Activated CD4-positive, alpha-beta T cell treated with anti-CD3 and anti-CD28 coated beads, Interleukin-2, amount 10 ng/mL, durations not matched to agents 24 days and 14 days (primary cell): ENCODE measurements at regions not wholly inside any gene's neighbourhood (a gene's known extent, or its start where the extent isn't known, plus 50 kb on each side); places are given as distances from the start of the nearest gene placed in this dataset.
A peak's percentile ranks its signal among the peaks of the same experiment; 100 is the strongest.

Experiments used
- DNase-seq: peaks from one replicate; pipeline ENCODE4 v3.0.0; 2022
- H3K27ac Mint-ChIP-seq: one replicate; pipeline ENCODE4 v1.8.0; 2022; ENCODE audit warnings: mild to moderate bottlenecking, mixed read lengths
- H3K27me3 Mint-ChIP-seq: one replicate; pipeline ENCODE4 v1.8.0; 2022; ENCODE audit warnings: mixed read lengths
- H3K36me3 Mint-ChIP-seq: one replicate; pipeline ENCODE4 v1.8.0; 2022; ENCODE audit warnings: low read depth, mild to moderate bottlenecking, mixed read lengths
- H3K4me1 Mint-ChIP-seq: one replicate; pipeline ENCODE4 v1.8.0; 2021; ENCODE audit warnings: mixed read lengths
- H3K4me3 Mint-ChIP-seq: one replicate; pipeline ENCODE4 v1.8.0; 2022; ENCODE audit warnings: mild to moderate bottlenecking, moderate library complexity, mixed read lengths
- H3K9me3 Mint-ChIP-seq: one replicate; pipeline ENCODE4 v1.8.0; 2021; ENCODE audit warnings: mixed read lengths
- intact Hi-C: fragments of 100-400 bp; cut with micrococcal nuclease; formaldehyde crosslinking; loops from one replicate; pipeline ENCODE4 v1.15.1; 2023

DNA sequence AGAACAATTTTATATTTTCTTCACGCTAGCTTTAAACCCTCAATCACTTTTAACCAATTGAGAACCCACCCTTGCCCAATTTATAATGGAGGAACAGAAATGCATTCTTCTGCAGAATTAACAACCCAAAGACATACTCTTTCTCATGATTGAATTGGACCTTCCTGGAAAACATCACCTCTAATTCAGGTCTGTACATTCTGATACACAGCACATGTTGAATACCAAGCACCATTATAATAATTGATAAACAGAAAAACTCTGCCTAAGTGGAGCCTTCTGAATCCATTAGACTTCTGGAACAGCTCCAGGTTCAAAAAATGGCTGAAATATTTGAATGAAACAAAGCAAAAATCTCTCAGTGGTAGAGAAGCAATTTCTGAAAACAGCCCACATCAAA is 105.4 kb downstream of the FAM76B start:
- H3K27ac Mint-ChIP-seq: peak overlapping the region; percentile 77
- peaks cover 14% of the 10 kb centered on the region for H3K36me3 Mint-ChIP-seq
- H3K4me1 Mint-ChIP-seq: peaks cover 69% of the 10 kb centered on the region
- peak overlapping the region; percentile 49 for H3K4me3 Mint-ChIP-seq
- intact Hi-C loops: loop anchor here (5.0 kb wide), 1 partner anchor 347 kb away; no protein-coding TSS in a partner anchor
- no peaks in the 10 kb centered on the region for H3K27me3 Mint-ChIP-seq
- DNase-seq: peak; percentile 17
- peaks cover 15% of the 10 kb centered on the region for H3K9me3 Mint-ChIP-seq

DNA sequence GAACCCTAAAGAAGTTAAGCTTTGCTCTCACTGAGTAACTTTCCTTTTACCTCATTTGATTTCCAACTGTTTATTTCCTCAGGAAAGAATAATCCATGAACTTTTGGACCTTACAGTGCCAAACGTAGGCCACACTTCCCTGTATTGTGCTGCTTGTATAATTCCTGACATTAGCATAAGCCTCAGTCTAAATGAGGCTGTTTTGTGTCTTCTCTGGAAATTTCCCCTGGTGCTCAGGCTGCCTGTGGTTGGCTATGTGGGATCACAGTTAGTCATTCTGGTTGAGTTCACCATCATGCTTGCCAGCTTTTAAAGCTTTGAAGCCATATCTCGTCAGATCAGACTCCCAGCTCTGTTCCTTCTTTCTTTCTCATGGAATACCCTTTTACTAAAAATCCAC is 107.0 kb downstream of the FAM76B start:
- Mint-ChIP-seq H3K27ac (peak overlapping the region; percentile 88), H3K36me3 (peaks cover 14% of the 10 kb centered on the region), H3K4me3 (peak overlapping the region; percentile 71), H3K9me3 (peaks cover 19% of the 10 kb centered on the region), H3K27me3 (no peaks in the 10 kb centered on the region), H3K4me1 (peaks cover 78% of the 10 kb centered on the region)
- peak; percentile 75 for DNase-seq
- intact Hi-C loops: loop anchor here (1.0 to 5.0 kb wide), 6 partner anchors 8 to 345 kb away; no protein-coding TSS in a partner anchor

DNA sequence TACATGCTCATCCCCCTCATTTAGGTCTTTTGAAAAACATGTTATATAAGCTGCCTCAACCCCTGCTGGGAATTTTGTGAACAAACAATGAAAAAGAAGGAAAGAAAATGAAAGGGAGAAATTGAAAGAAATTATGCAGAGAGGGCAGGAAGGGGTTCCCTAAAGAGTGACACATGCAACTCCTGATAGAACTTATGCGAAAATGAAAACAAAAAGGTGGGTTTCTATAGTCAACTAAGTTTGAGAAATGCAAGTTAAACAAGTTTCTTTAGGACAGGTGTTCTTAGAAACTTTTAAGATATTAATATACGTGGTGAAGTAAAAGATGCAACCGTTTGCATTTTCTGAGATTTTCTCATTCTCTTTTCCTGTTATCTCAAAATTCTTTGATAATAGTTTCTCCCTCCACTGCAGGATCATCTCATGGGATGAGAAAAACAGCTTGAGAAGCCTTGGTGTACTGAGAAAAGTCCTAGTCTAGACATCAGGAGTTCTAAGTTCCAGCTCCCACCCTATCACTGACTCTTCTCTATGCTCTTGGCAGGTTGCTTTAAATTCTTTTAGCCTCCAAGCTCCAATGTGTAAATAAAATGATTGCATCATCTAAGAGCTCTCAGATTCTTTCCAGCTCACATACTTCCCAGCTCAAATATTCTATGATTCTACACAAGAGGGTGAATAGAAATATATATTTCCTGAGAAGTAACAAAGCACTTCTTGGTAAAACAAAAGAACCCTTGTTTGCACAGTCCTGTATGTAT is 109.2 kb downstream of the FAM76B start:
- peak overlapping the region; percentile 55 for H3K4me3 Mint-ChIP-seq
- no peaks in the 10 kb centered on the region for H3K27me3 Mint-ChIP-seq
- H3K36me3 Mint-ChIP-seq: peaks cover 11% of the 10 kb centered on the region
- peak overlapping the region; percentile 76 for H3K27ac Mint-ChIP-seq
- DNase-seq: no peak
- peaks cover 82% of the 10 kb centered on the region for H3K4me1 Mint-ChIP-seq
- intact Hi-C loops: loop anchor here (5.0 kb wide), 1 partner anchor 343 kb away; no protein-coding TSS in a partner anchor
- H3K9me3 Mint-ChIP-seq: peaks cover 23% of the 10 kb centered on the region

DNA sequence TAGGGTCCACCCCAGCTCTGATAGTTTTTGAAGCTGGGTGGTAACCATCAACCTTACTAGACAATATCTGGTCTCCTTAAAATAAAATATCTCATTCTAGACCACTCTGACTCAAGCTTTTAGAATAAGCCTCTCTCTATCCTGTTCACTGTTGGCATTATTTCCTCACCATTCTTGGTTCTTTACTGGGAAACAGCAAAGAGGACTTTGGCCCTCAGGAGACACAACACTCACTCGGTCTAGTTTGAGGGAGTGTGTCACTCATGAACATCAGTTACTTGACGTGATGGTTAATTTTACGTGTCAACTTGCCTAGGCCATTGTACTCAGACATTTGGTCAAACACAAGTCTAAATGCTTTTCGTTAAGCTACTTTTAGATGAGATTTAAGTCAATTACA is 110.6 kb downstream of the FAM76B start:
- no peak for DNase-seq
- peaks cover 19% of the 10 kb centered on the region for H3K9me3 Mint-ChIP-seq
- no peaks in the 10 kb centered on the region for H3K27me3 Mint-ChIP-seq
- peaks cover 81% of the 10 kb centered on the region for H3K4me1 Mint-ChIP-seq
- intact Hi-C loops: no loop called here
- H3K27ac Mint-ChIP-seq: no peak overlapping the region
- peaks cover 10% of the 10 kb centered on the region for H3K36me3 Mint-ChIP-seq
- no peak overlapping the region for H3K4me3 Mint-ChIP-seq

DNA sequence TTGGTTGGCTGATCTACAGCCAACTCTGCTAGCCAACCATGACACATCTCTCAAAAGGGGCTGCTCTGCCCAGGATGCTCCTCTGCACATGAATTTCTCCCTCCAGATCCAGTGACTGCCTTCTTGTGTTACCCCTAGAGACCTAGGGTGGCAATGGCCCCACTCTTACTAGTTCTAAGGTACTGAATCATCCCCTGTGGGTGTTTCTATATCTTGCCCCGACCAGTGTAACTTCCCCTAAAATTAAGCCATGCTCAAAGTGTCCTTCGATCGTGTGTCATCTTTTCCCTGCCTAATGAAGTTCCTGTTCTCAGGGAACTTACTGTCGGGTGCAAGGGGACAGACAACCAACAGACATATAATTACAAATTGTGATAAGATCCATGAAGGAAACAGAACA is 113.3 kb downstream of the FAM76B start:
- H3K4me1 Mint-ChIP-seq: peaks cover 56% of the 10 kb centered on the region
- H3K9me3 Mint-ChIP-seq: peaks cover 12% of the 10 kb centered on the region
- peak overlapping the region; percentile 7 for H3K27ac Mint-ChIP-seq
- no peak overlapping the region for H3K4me3 Mint-ChIP-seq
- peaks cover 2% of the 10 kb centered on the region for H3K36me3 Mint-ChIP-seq
- DNase-seq: no peak
- intact Hi-C loops: no loop called here
- H3K27me3 Mint-ChIP-seq: no peaks in the 10 kb centered on the region

DNA sequence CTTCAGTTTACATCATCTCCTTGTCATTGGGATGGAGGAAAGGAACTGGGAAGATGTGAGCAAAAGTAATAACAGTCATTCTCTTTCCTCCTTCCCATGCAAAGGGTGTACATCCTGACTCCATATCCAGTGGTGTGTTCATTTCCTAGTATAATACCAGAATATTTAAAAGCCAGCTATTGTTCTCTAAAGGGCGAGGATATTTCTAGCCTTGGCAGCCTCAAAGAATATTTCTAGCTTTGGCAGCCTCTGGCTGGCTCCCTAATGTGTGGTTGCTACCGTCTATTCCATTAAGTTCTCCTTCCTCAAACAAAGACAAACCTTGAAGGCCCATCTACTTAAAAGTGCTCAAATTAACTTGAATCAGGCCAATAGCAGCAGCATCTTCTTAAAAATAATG is 114.0 kb downstream of the FAM76B start:
- no peak overlapping the region for H3K4me3 Mint-ChIP-seq
- H3K27ac Mint-ChIP-seq: peak overlapping the region; percentile 87
- intact Hi-C loops: loop anchor here (1.0 to 2.0 kb wide), 4 partner anchors 13 to 119 kb away; no protein-coding TSS in a partner anchor
- H3K9me3 Mint-ChIP-seq: peaks cover 13% of the 10 kb centered on the region
- H3K36me3 Mint-ChIP-seq: peaks cover 2% of the 10 kb centered on the region
- no peaks in the 10 kb centered on the region for H3K27me3 Mint-ChIP-seq
- peaks cover 49% of the 10 kb centered on the region for H3K4me1 Mint-ChIP-seq
- DNase-seq: no peak

DNA sequence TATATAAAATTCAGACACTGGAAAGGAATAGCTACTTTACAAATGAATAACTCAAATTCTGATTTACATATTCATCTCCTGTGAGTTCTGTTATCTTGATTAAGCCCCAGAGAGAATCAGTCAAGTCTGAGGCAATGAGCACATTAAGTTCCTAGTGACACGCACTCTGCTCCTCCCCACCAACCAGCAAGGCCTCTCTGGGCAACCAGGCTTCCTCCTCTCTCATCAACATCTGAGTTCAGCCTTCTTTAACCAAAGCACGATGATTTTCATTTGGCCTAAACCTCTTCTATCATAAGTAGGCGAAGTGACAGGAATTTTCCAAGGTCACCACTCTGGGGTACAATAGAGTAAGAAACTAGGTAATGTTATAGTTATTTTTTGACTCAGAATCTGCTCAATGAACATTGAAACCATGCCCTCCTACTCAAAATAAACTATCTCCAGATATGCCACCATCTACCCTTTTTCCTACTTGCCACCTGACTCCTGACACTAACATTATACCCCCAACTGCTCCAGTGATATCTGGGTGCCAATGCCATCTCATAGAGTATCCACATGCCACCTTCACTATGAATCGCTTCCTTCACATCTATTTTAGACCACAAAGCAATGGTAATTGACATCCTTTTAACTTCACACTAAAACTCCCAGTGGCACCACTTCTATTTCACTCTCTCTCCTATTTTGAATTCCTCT is 114.8 kb downstream of the FAM76B start:
- Mint-ChIP-seq H3K27me3 (no peaks in the 10 kb centered on the region), H3K4me1 (peaks cover 41% of the 10 kb centered on the region), H3K9me3 (peaks cover 16% of the 10 kb centered on the region), H3K4me3 (no peak overlapping the region), H3K36me3 (peaks cover 2% of the 10 kb centered on the region), H3K27ac (peak overlapping the region; percentile 87)
- no peak for DNase-seq
- intact Hi-C loops: loop anchor here (1.0 to 2.0 kb wide), 5 partner anchors 7 to 119 kb away; no protein-coding TSS in a partner anchor

DNA sequence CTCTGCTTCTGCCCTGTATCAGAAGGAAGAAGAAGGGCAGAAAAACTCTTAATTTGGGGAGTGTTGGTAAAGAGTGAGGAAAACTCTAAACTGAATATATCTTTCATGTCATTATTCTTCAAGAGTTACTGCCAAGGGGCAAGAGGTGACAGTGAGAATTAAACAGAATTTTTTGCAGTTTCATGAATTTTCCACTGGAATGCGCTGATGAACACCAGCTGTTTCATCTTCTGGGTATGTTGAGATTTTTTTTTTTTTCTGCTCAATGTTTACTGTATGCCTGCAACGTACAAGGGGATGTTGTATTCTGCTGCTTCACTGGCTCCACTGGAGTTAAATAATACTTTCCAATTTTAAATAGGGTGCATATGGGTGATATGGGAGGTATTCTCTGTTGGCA is 117.8 kb downstream of the FAM76B start:
- Mint-ChIP-seq H3K27me3 (no peaks in the 10 kb centered on the region), H3K9me3 (peaks cover 26% of the 10 kb centered on the region), H3K4me1 (peaks cover 24% of the 10 kb centered on the region), H3K4me3 (no peak overlapping the region), H3K36me3 (no peaks in the 10 kb centered on the region), H3K27ac (no peak overlapping the region)
- DNase-seq: no peak
- intact Hi-C loops: no loop called here

DNA sequence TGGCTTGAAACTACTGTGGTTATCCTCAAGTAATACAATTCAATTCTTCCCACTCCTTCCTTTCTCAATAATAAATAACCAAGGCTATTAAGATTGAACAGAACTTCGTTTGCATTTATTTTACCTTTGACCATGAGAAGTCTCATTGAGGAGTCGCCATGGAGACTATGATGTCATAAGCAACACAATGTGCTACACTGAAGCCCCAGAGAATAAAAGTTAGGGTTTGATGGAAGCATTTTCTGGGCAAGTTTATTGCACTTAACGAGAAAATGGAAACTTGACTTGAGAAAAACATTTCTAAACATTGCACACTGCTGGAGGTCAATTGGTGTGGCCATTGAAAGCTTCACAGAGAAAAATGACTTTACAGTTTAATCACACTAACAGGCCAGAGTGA is 121.5 kb downstream of the FAM76B start:
- Mint-ChIP-seq H3K27ac (no peak overlapping the region), H3K36me3 (peaks cover 9% of the 10 kb centered on the region), H3K4me1 (no peaks in the 10 kb centered on the region), H3K4me3 (no peak overlapping the region), H3K9me3 (peaks cover 41% of the 10 kb centered on the region), H3K27me3 (no peaks in the 10 kb centered on the region)
- intact Hi-C loops: no loop called here
- DNase-seq: no peak

DNA sequence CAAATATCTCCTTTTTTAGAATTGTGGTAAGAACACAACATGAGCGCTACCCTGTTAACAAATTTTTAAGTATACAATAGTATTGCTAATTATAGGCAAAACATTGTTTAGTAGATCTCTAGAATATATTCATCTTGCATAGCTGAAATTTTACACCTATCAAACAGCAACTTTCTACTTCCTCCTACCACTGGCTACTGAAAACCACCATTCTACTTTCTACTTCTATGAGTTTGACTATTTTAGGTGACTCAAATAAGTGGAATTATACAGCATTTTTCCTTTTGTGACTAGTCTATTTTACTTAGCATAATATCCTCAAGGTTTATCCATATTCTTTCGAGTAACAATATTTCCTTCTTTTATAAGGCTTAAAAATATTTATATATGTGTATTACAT is 128.4 kb downstream of the FAM76B start:
- intact Hi-C loops: loop anchor here (1.0 to 2.0 kb wide), 2 partner anchors 14 to 20 kb away; no protein-coding TSS in a partner anchor
- H3K27ac Mint-ChIP-seq: peak overlapping the region; percentile 3

DNA sequence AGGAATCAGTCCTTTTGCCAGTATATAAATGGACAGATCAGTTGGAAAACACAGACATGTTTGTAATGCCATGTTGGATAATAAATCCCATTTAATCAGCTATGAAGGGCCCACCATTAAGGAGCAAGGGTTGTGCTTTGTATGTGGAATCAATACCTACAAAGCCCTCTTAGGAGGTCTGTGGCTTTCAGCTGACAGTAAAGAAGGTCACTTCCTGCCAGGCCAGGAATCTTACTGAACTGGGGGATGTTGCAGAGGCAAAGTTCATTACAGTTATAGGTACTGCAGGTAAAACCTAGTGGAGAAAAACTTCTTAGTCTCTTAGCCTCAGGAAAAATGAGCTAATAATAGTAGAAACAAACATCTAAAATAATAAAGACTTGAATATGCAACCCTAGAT is 129.5 kb downstream of the FAM76B start:
- Mint-ChIP-seq H3K9me3 (peaks cover 32% of the 10 kb centered on the region), H3K27ac (no peak overlapping the region), H3K27me3 (no peaks in the 10 kb centered on the region), H3K36me3 (peaks cover 5% of the 10 kb centered on the region), H3K4me3 (no peak overlapping the region), H3K4me1 (peaks cover 16% of the 10 kb centered on the region)
- intact Hi-C loops: loop anchor here (2.0 kb wide), 1 partner anchor 15 kb away; no protein-coding TSS in a partner anchor
- DNase-seq: no peak

More for the DNA sequence above, 128.4 kb downstream of the FAM76B start:
- Mint-ChIP-seq H3K9me3 (peaks cover 35% of the 10 kb centered on the region), H3K4me3 (no peak overlapping the region), H3K36me3 (peaks cover 12% of the 10 kb centered on the region), H3K27me3 (no peaks in the 10 kb centered on the region), H3K4me1 (peaks cover 16% of the 10 kb centered on the region)
- no peak for DNase-seq

DNA sequence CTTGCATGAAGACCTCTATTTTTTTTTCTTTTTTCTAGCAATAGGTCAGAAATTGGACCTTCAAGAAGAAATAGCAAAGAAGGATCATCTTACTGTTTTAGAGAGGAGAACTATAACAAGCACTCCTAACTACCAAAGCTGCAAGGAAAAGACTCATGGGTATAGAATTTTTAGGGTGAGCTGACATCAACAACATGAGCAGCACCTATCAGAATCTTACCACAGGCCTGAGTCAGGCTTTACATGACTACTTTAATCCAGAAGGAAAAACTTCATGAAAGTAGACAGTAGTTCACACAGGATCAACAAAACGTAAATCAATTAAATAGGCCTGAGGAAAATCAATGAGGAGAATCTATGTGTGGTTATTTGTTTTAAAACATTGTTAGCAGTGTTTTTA is 130.5 kb downstream of the FAM76B start:
- no peak overlapping the region for H3K4me3 Mint-ChIP-seq
- H3K36me3 Mint-ChIP-seq: peaks cover 3% of the 10 kb centered on the region
- no peak overlapping the region for H3K27ac Mint-ChIP-seq
- H3K27me3 Mint-ChIP-seq: no peaks in the 10 kb centered on the region
- peaks cover 23% of the 10 kb centered on the region for H3K9me3 Mint-ChIP-seq
- peaks cover 16% of the 10 kb centered on the region for H3K4me1 Mint-ChIP-seq
- DNase-seq: no peak
- intact Hi-C loops: no loop called here

DNA sequence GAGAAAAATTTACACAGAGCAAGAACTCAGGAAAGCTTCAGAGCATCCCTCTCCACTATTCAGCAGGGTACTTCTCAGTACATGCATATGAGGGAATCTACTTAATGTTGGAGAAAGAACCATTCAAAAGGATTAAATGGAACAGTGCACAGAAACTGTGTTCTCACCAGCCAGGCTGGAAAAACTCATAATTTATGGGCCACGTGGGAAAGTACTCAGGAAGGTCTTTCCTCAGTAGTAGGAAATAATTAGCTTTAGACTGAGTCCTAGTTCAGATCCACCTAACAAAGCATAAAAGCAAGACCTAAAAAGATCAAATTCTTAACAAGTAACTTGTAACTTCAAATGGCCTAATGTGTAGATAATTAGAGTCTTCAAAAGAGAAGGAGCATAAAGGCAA is 134.0 kb downstream of the FAM76B start:
- intact Hi-C loops: no loop called here
- H3K9me3 Mint-ChIP-seq: peaks cover 28% of the 10 kb centered on the region
- H3K27ac Mint-ChIP-seq: no peak overlapping the region
- no peak overlapping the region for H3K4me3 Mint-ChIP-seq
- peaks cover 11% of the 10 kb centered on the region for H3K4me1 Mint-ChIP-seq
- no peak for DNase-seq
- no peaks in the 10 kb centered on the region for H3K27me3 Mint-ChIP-seq
- peaks cover 3% of the 10 kb centered on the region for H3K36me3 Mint-ChIP-seq

DNA sequence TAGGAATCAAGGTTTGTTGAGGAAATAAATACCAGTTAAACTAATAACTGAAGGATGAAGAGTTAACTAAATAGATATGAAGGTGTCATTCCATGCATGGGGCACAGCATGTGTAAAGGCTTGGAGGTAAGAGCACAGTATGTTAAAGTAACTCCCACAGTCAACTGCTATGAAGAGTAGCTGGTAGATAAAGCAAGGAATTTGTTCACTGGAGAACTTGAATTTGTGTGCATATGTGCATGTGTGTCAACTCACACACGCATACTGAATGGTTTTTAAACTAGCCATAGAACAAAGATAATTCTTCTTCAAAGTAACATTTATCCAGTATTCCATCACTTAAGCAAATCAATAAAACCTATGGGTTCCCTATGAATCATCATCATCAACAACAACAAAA is 135.9 kb downstream of the FAM76B start:
- peaks cover 3% of the 10 kb centered on the region for H3K36me3 Mint-ChIP-seq
- peaks cover under 1% of the 10 kb centered on the region for H3K4me1 Mint-ChIP-seq
- H3K27me3 Mint-ChIP-seq: no peaks in the 10 kb centered on the region
- H3K27ac Mint-ChIP-seq: no peak overlapping the region
- no peak for DNase-seq
- H3K4me3 Mint-ChIP-seq: no peak overlapping the region
- intact Hi-C loops: loop anchor here (5.0 kb wide), 1 partner anchor 41 kb away; no protein-coding TSS in a partner anchor
- peaks cover 28% of the 10 kb centered on the region for H3K9me3 Mint-ChIP-seq
